PFSK-1 (cell line): ENCODE measurements at regions not wholly inside any gene's neighbourhood (a gene's known extent, or its start where the extent isn't known, plus 50 kb on each side); places are given as distances from the start of the nearest gene placed in this dataset.

Experiments
- POLR2AphosphoS5 ChIP-seq: IDR thresholded peaks from 2 replicates; pipeline ENCODE4 v1.6.1; 2012; ENCODE audit warnings: low read depth, mild to moderate bottlenecking, control low read depth, low read length, moderate library complexity
- REST ChIP-seq, 2 experiments: IDR thresholded peaks; 2 replicates each; pipeline versions ENCODE4 v1.6.1 to v1.8.0; 2011 to 2012; ENCODE audit warnings: low read depth in 2 of 2, low read length in 2 of 2, control low read depth in 1 of 2, inconsistent platforms in 1 of 2, mild to moderate bottlenecking in 1 of 2, moderate library complexity in 1 of 2; ENCODE audit not compliant: insufficient read depth in 1 of 2

- TF ChIP-seq POLR2AphosphoS5, result no peak
- TF ChIP-seq REST (IDR thresholded peaks at IDR 0.05; ENCODE audit: insufficient read depth in 1 of 2, low read depth in 2 of 2, low read length in 2 of 2), result no peak
Measured at GRCh38 chrY:18919256-18919655, 145.7 kb upstream of the HSFY2 start.
